Thymus (tissue), 11 donors: ENCODE measurements at regions not wholly inside any gene's neighbourhood (a gene's known extent, or its start where the extent isn't known, plus 50 kb on each side); places are given as distances from the start of the nearest gene placed in this dataset.

Source experiments
- DNase-seq, 9 donors: peaks; one replicate each; pipeline ENCODE4 v3.0.0-alpha.2; 2013; ENCODE audit warnings: low spot score in 9 of 9, low read depth in 6 of 9, missing footprints in 1 of 9
- H3K27ac ChIP-seq, 2 donors: one replicate each; pipeline ENCODE4 v1.5.1; 2013; ENCODE audit warnings: control low read depth in 1 of 2, low read depth in 1 of 2, low read length in 1 of 2, mild to moderate bottlenecking in 1 of 2, moderate library complexity in 1 of 2
- H3K27me3 ChIP-seq, 2 donors: one replicate each; pipeline ENCODE4 v1.5.1; 2013; ENCODE audit warnings: low read length in 1 of 2; ENCODE audit not compliant: control insufficient read depth in 2 of 2, insufficient read depth in 1 of 2
- H3K36me3 ChIP-seq, 2 donors: one replicate each; pipeline ENCODE4 v1.5.1; 2013; ENCODE audit warnings: low read length in 1 of 2, mild to moderate bottlenecking in 1 of 2, moderate library complexity in 1 of 2; ENCODE audit not compliant: control insufficient read depth in 2 of 2, insufficient read depth in 2 of 2
- H3K4me1 ChIP-seq, 2 donors: one replicate each; pipeline ENCODE4 v1.5.1; 2013; ENCODE audit warnings: low read length in 2 of 2; ENCODE audit not compliant: control insufficient read depth in 2 of 2, insufficient read depth in 2 of 2
- H3K4me3 ChIP-seq, 2 donors: one replicate each; pipeline ENCODE4 v1.5.1; 2013; ENCODE audit warnings: low read length in 2 of 2, control low read depth in 1 of 2, mild to moderate bottlenecking in 1 of 2
- H3K9me3 ChIP-seq, 2 donors: one replicate each; pipeline ENCODE4 v1.5.1; 2013; ENCODE audit warnings: low read length in 1 of 2, mild to moderate bottlenecking in 1 of 2; ENCODE audit not compliant: control insufficient read depth in 2 of 2, insufficient read depth in 1 of 2
- WGBS: extraction: QIAGEN DNeasy Blood & Tissue Kit; methylation state at CpG from one replicate; pipeline ENCODE4 v1.1.7; 2013; 5-methylcytosine and 5-hydroxymethylcytosine counted together
- donor health status: healthy.

- DNase-seq, result no peak
- Histone ChIP-seq H3K27me3 (no peaks in the 10 kb centered on the region), H3K4me1 (peaks cover 0 to 12% of the 10 kb centered on the region in 2 donors), H3K4me3 (no peak overlapping the region), H3K9me3 (peaks cover 0 to 9% of the 10 kb centered on the region in 2 donors), H3K27ac (no peak overlapping the region), H3K36me3 (no peaks in the 10 kb centered on the region)
- WGBS, result 96% methylated on average over 2 of the region's 2 CpGs
Observed at GRCh38 chr6:15044948-15045347, 200.9 kb upstream of the JARID2 start.

GRCh38 chr6:15046751-15047150, 199.1 kb upstream of the JARID2 start:
- 42% methylated on average over 4 of the region's 4 CpGs for WGBS
- DNase-seq, result peak in 7 of 9 donors; percentile 34 to 76 (median 53)
- peaks cover 0 to 12% of the 10 kb centered on the region in 2 donors for H3K4me1 ChIP-seq
- H3K36me3 ChIP-seq, result no peaks in the 10 kb centered on the region
- H3K4me3 ChIP-seq, result no peak overlapping the region
- no peaks in the 10 kb centered on the region for H3K27me3 ChIP-seq
- peak overlapping the region in 1 of 2 donors; percentile 36 for H3K27ac ChIP-seq
- peaks cover 0 to 9% of the 10 kb centered on the region in 2 donors for H3K9me3 ChIP-seq

- no peak for DNase-seq
- no peaks in the 10 kb centered on the region for H3K36me3 ChIP-seq
- H3K4me1 ChIP-seq, result peaks cover 0 to 12% of the 10 kb centered on the region in 2 donors
- no peaks in the 10 kb centered on the region for H3K27me3 ChIP-seq
- H3K9me3 ChIP-seq, result peaks cover 0 to 9% of the 10 kb centered on the region in 2 donors
- H3K27ac ChIP-seq, result no peak overlapping the region
- WGBS, result 94% methylated on average over 6 of the region's 6 CpGs
- no peak overlapping the region for H3K4me3 ChIP-seq
Observed at GRCh38 chr6:15048367-15048766, 197.5 kb upstream of the JARID2 start.

GRCh38 chr6:15058200-15059061, 187.4 kb upstream of the JARID2 start:
- Histone ChIP-seq H3K4me1 (peaks cover 0 to 6% of the 10 kb centered on the region in 2 donors), H3K4me3 (no peak overlapping the region), H3K9me3 (no peaks in the 10 kb centered on the region), H3K27me3 (no peaks in the 10 kb centered on the region), H3K36me3 (no peaks in the 10 kb centered on the region), H3K27ac (no peak overlapping the region)
- no peak for DNase-seq
- WGBS, result 87% methylated on average over 9 of the region's 9 CpGs

- Histone ChIP-seq H3K27me3 (no peaks in the 10 kb centered on the region), H3K9me3 (peaks cover 0 to 5% of the 10 kb centered on the region in 2 donors), H3K4me1 (peaks cover 0 to 4% of the 10 kb centered on the region in 2 donors), H3K36me3 (no peaks in the 10 kb centered on the region), H3K4me3 (no peak overlapping the region), H3K27ac (no peak overlapping the region)
- WGBS, result 63% methylated on average over 4 of the region's 4 CpGs
- no peak for DNase-seq
Observed at GRCh38 chr6:15061180-15061641, 184.7 kb upstream of the JARID2 start.

- peaks cover 0 to 5% of the 10 kb centered on the region in 2 donors for H3K9me3 ChIP-seq
- H3K36me3 ChIP-seq, result no peaks in the 10 kb centered on the region
- H3K27ac ChIP-seq, result peak overlapping the region; percentile 8 to 29
- WGBS, result 94% methylated on average over 6 of the region's 6 CpGs
- H3K4me3 ChIP-seq, result no peak overlapping the region
- H3K4me1 ChIP-seq, result peaks cover 0 to 4% of the 10 kb centered on the region in 2 donors
- H3K27me3 ChIP-seq, result no peaks in the 10 kb centered on the region
- DNase-seq, result no peak
Observed at GRCh38 chr6:15061908-15062515, 183.9 kb upstream of the JARID2 start.

- WGBS, result 97% methylated on average over 8 of the region's 8 CpGs
- no peak overlapping the region for H3K4me3 ChIP-seq
- no peaks in the 10 kb centered on the region for H3K36me3 ChIP-seq
- H3K9me3 ChIP-seq, result peaks cover 0 to 5% of the 10 kb centered on the region in 2 donors
- H3K4me1 ChIP-seq, result peaks cover 0 to 4% of the 10 kb centered on the region in 2 donors
- no peak for DNase-seq
- H3K27me3 ChIP-seq, result no peaks in the 10 kb centered on the region
- peak overlapping the region; percentile 26 to 29 for H3K27ac ChIP-seq
Observed at GRCh38 chr6:15062516-15063252, 183.2 kb upstream of the JARID2 start.

GRCh38 chr6:15063253-15063853, 182.5 kb upstream of the JARID2 start:
- H3K27ac ChIP-seq, result peak overlapping the region in 1 of 2 donors; percentile 26
- peaks cover 0 to 5% of the 10 kb centered on the region in 2 donors for H3K9me3 ChIP-seq
- no peaks in the 10 kb centered on the region for H3K36me3 ChIP-seq
- H3K27me3 ChIP-seq, result no peaks in the 10 kb centered on the region
- 84% methylated on average over 7 of the region's 7 CpGs for WGBS
- no peak for DNase-seq
- peaks cover 0 to 4% of the 10 kb centered on the region in 2 donors for H3K4me1 ChIP-seq
- H3K4me3 ChIP-seq, result no peak overlapping the region
